Ascending aorta (tissue), 2 donors: ENCODE measurements at regions not wholly inside any gene's neighbourhood (a gene's known extent, or its start where the extent isn't known, plus 50 kb on each side); places are given as distances from the start of the nearest gene placed in this dataset.

Source experiments
- DNase-seq, 2 donors: peaks; one replicate each; pipeline ENCODE4 v3.0.0-alpha.2; 2019; ENCODE audit warnings: low spot score in 2 of 2
- H3K27ac ChIP-seq, 2 donors: fragments of 200-600 bp; sonication (generic); one replicate each; pipeline ENCODE4 v1.5.1; 2016 to 2017; ENCODE audit warnings: mild to moderate bottlenecking in 1 of 2
- H3K27me3 ChIP-seq: fragments of 200-600 bp; sonication (generic); one replicate; pipeline ENCODE4 v1.5.1; 2017
- H3K36me3 ChIP-seq, 2 donors: fragments of 200-600 bp; sonication (generic); one replicate each; pipeline ENCODE4 v1.5.1; 2016
- H3K4me1 ChIP-seq, 2 donors: fragments of 200-600 bp; sonication (generic); one replicate each; pipeline ENCODE4 v1.5.1; 2016 to 2017; ENCODE audit warnings: mild to moderate bottlenecking in 1 of 2
- H3K4me3 ChIP-seq, 2 donors: fragments of 200-600 bp; sonication (generic); one replicate each; pipeline ENCODE4 v1.5.1; 2016 to 2017; ENCODE audit warnings: mild to moderate bottlenecking in 1 of 2
- H3K9me3 ChIP-seq, 2 donors: fragments of 200-600 bp; sonication (generic); one replicate each; pipeline ENCODE4 v1.5.1; 2016
- intact Hi-C: fragments of 100-400 bp; cut with DNase I; formaldehyde crosslinking; loops from one replicate; pipeline ENCODE4 v1.15.1; 2023
- TF ChIP-seq, protein P1 (sequence below), 3 experiments: fragments of 200-600 bp in 2 of 3; fragments of 450-650 bp in 1 of 3; sonication (generic) in 2 of 3; IDR thresholded peaks; one replicate each; pipeline ENCODE4 v1.5.1; 2016 to 2019; ENCODE audit warnings: antibody characterized with exemption in 3 of 3, mild to moderate bottlenecking in 1 of 3, moderate library complexity in 1 of 3

DNA sequence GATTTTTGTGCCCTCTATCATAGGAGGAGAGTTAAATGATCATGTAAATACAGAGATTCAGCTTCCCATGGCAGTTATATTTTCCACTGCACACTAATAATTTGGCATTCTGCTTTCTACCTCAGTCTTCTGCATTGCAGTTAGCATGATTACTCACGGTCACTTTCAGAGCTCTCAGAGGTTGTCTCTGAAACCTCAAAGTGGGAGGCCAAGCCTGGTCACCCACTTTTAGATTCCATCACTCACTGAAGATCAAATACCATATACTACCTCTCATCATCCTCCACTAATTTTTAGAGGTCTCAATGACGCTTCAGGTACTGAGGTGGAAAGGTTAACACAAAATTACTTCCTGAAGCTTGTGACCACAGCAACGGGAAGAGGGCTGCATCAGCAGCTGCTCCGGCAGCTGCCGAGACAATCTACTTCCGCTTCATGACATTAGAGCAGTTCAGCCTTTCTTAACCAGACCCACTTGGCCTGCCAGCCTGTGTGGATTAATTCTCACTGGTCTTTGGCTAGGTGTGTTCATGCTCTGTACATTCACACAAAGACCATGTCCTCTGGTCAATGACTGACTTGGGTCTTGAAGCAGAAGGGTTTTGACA lies 416.4 kb upstream of the PDZRN3 start:
- no peaks in the 10 kb centered on the region for H3K36me3 ChIP-seq

DNA sequence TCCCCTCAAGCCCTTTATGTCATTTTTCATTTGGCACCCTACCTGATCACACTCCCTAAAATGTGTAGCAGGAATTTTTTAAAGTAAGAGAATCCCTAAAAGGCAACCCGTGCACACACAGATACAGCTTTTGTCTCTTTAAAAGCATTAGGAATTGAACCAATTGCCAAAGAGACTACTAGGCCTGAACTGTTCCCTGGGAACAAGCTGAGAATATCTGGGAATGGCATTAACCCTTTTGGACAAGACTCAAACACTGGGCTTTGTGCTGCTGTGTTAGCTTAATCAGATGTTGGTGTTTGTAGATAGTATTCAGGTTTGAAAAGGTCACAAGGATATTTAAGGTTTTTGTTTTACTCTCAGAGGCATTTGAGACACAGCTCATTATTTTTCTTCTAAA lies 414.4 kb upstream of the PDZRN3 start:
- intact Hi-C loops, result no loop called here
- Histone ChIP-seq H3K4me3 (no peak overlapping the region), H3K9me3 (no peaks in the 10 kb centered on the region), H3K27me3 (no peaks in the 10 kb centered on the region), H3K4me1 (no peaks in the 10 kb centered on the region), H3K36me3 (no peaks in the 10 kb centered on the region), H3K27ac (no peak overlapping the region)
- no peak for DNase-seq
- TF ChIP-seq, protein P1, sequence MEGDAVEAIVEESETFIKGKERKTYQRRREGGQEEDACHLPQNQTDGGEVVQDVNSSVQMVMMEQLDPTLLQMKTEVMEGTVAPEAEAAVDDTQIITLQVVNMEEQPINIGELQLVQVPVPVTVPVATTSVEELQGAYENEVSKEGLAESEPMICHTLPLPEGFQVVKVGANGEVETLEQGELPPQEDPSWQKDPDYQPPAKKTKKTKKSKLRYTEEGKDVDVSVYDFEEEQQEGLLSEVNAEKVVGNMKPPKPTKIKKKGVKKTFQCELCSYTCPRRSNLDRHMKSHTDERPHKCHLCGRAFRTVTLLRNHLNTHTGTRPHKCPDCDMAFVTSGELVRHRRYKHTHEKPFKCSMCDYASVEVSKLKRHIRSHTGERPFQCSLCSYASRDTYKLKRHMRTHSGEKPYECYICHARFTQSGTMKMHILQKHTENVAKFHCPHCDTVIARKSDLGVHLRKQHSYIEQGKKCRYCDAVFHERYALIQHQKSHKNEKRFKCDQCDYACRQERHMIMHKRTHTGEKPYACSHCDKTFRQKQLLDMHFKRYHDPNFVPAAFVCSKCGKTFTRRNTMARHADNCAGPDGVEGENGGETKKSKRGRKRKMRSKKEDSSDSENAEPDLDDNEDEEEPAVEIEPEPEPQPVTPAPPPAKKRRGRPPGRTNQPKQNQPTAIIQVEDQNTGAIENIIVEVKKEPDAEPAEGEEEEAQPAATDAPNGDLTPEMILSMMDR (IDR thresholded peaks at IDR 0.05), result no peak

More for the DNA sequence above, 416.4 kb upstream of the PDZRN3 start:
- Histone ChIP-seq H3K4me3 (no peak overlapping the region), H3K4me1 (no peaks in the 10 kb centered on the region), H3K27me3 (no peaks in the 10 kb centered on the region), H3K27ac (no peak overlapping the region), H3K9me3 (no peaks in the 10 kb centered on the region)
- DNase-seq, result no peak
- intact Hi-C loops, result no loop called here
- TF ChIP-seq, protein P1 (IDR thresholded peaks at IDR 0.05), result no peak

DNA sequence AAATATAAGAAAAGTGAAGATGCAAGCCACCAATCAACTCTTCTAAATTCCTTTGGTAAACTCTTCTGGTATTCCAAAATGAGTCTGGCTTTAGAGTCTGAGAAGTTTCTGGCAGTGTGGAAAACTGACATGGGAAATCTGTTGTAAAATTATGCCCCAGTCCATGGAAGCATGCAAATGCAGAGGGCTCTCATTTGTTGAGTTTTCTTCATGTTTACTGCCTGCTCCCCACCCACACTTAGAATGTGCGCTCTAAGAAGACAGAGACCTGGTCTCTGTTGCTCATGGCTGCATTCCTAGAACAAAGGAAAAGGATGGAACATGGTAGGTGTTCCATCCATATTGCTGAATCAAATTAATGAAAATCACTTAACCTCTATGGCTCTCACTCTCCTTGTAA lies 411.8 kb upstream of the PDZRN3 start:
- TF ChIP-seq, protein P1 (IDR thresholded peaks at IDR 0.05), result no peak
- H3K4me1 ChIP-seq, result no peaks in the 10 kb centered on the region

DNA sequence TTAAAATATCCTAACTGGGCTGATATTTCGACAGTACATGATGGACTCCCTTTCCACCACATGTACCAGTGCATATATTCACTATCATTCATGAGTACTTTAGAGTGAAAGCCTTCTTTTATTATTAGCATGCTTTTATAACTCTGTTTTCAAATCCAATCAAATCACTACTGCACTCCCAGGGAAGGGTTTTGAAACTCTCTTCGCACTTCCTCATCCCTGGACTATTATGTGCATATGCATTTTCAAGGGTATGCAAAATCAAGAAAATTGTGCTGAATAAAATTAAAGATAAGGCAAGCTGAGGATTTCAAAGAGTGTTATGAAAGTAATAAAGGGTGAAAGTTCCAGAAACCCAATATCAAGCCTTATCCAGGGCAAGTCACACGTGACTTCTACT lies 411.4 kb upstream of the PDZRN3 start:
- Histone ChIP-seq H3K9me3 (no peaks in the 10 kb centered on the region), H3K27me3 (no peaks in the 10 kb centered on the region), H3K4me1 (no peaks in the 10 kb centered on the region), H3K27ac (no peak overlapping the region), H3K4me3 (no peak overlapping the region), H3K36me3 (no peaks in the 10 kb centered on the region)
- TF ChIP-seq, protein P1 (IDR thresholded peaks at IDR 0.05), result no peak
- no peak for DNase-seq
- intact Hi-C loops, result no loop called here

More for the DNA sequence above, 411.8 kb upstream of the PDZRN3 start:
- no peak overlapping the region for H3K4me3 ChIP-seq
- H3K36me3 ChIP-seq, result no peaks in the 10 kb centered on the region
- DNase-seq, result no peak
- intact Hi-C loops, result no loop called here
- H3K9me3 ChIP-seq, result no peaks in the 10 kb centered on the region
- no peak overlapping the region for H3K27ac ChIP-seq
- H3K27me3 ChIP-seq, result no peaks in the 10 kb centered on the region

DNA sequence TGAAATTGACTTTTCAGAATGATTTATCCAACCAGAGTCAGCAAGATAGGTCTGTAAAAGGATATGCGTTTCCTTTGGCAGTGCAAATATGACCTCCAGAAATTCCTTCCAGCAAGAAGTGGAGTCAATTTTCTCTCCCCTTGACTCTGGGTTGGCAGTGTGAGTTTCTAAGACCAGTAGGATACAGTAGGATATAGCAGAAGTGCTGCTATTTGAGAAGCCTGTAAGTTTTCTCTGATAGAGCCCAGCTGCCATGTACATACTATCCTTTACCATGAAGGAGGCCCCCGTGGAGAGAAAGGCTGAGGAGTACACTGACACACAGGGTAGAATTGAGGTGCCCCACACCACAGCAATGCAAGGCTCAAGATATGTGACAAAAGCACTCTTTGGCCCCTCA lies 409.1 kb upstream of the PDZRN3 start:
- intact Hi-C loops, result no loop called here
- H3K27ac ChIP-seq, result no peak overlapping the region
- no peaks in the 10 kb centered on the region for H3K36me3 ChIP-seq
- no peak for DNase-seq
- H3K9me3 ChIP-seq, result no peaks in the 10 kb centered on the region
- no peaks in the 10 kb centered on the region for H3K4me1 ChIP-seq
- no peaks in the 10 kb centered on the region for H3K27me3 ChIP-seq
- H3K4me3 ChIP-seq, result no peak overlapping the region
- TF ChIP-seq, protein P1 (IDR thresholded peaks at IDR 0.05), result no peak

DNA sequence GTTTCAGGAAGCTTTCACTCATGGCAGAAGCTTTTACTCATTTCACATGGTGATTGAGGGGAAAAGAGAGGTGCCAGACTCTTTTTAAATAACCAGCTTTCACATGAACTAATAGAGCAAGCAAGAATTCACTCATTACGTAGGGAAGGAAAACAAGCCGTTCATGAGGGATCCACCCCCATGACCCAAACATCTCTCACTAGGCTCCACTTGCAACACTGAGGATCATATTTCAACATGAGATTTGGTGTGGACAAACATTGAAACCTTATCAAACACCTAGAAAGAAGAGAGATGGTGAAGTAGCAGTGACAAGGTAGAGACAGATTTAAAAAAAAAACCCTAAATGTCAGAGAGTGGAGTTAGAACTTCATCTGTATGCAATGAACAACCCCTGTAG lies 408.6 kb upstream of the PDZRN3 start:
- intact Hi-C loops, result no loop called here
- TF ChIP-seq, protein P1 (IDR thresholded peaks at IDR 0.05), result no peak
- H3K36me3 ChIP-seq, result no peaks in the 10 kb centered on the region
- H3K9me3 ChIP-seq, result no peaks in the 10 kb centered on the region
- H3K27me3 ChIP-seq, result no peaks in the 10 kb centered on the region
- no peak overlapping the region for H3K27ac ChIP-seq
- H3K4me3 ChIP-seq, result no peak overlapping the region
- H3K4me1 ChIP-seq, result no peaks in the 10 kb centered on the region
- DNase-seq, result no peak
